ENCODE measurements at regions not wholly inside any gene's neighbourhood (a gene's known extent, or its start where the extent isn't known, plus 50 kb on each side); places are given as distances from the start of the nearest gene placed in this dataset.

DNA sequence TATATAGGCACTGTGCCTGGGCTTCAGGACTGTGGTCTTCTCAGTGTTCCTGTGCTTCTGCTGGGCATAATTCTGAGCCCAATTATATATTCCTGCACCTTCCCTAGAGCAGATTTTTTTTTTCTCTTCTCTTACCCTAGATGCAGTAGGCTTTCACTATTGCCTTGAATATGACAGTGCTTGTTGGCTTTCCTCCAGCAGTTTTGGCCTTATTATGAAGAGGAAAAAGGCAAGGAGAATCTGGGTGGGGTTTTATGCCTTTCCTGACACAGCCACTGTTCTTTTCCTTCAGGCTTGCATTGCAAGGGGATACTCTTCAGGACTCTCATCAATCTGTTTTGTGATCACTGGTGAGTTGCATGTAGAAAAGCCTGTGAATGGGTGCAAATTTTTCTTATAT lies 221.9 kb upstream of the CELF4 start:
- H3K9me3 ChIP-seq (replicated peaks in 1 of 2; ENCODE audit: control insufficient read depth in 2 of 2, insufficient read depth in 1 of 2, low read depth in 1 of 2, low read length in 2 of 2): no peaks in the 10 kb centered on the region
- no peak overlapping the region for H3K23ac ChIP-seq (ENCODE audit: low read depth, low read length, poor library complexity)
- DNase-seq (ENCODE audit: low spot score): no peak
- no peak overlapping the region for H3K18ac ChIP-seq (ENCODE audit: low read length)
- H2BK12ac ChIP-seq (ENCODE audit: low read length): no peak overlapping the region
- H3K4me3 ChIP-seq (ENCODE audit: low read length in 2 of 2): no peak overlapping the region
- no peak overlapping the region for H3K4me2 ChIP-seq (ENCODE audit: insufficient read depth, low read length, poor library complexity, severe bottlenecking)
- no peaks in the 10 kb centered on the region for H3K36me3 ChIP-seq (replicated peaks in 1 of 2; ENCODE audit: control insufficient read depth in 2 of 2, insufficient read depth in 2 of 2, low read length in 2 of 2)
- H2AK5ac ChIP-seq (ENCODE audit: low read depth, low read length): no peak overlapping the region
- H4K91ac ChIP-seq (ENCODE audit: low read depth, low read length, poor library complexity): no peak overlapping the region
- H2BK15ac ChIP-seq (ENCODE audit: low read length): no peak overlapping the region
- no peaks in the 10 kb centered on the region for H3K27me3 ChIP-seq (ENCODE audit: control insufficient read depth in 3 of 3, insufficient read depth in 3 of 3, low read depth in 1 of 3, low read length in 3 of 3)
- peaks cover 0 to 6% of the 10 kb centered on the region in 2 donors for H3K4me1 ChIP-seq (ENCODE audit: control insufficient read depth in 2 of 2, insufficient read depth in 1 of 2, low read depth in 1 of 2, low read length in 2 of 2)
- H2BK5ac ChIP-seq (ENCODE audit: low read length): no peak overlapping the region
- H3K14ac ChIP-seq (ENCODE audit: low read length): no peak overlapping the region
- no peaks in the 10 kb centered on the region for H3K79me1 ChIP-seq (ENCODE audit: low read depth, low read length)
- H3K4ac ChIP-seq (ENCODE audit: low read length): no peak overlapping the region
- no peak overlapping the region for H4K8ac ChIP-seq (ENCODE audit: low read depth, low read length)
- no peak overlapping the region for H2AFZ ChIP-seq (ENCODE audit: low read length)
- H2BK120ac ChIP-seq (ENCODE audit: low read depth, low read length): no peak overlapping the region
- no peak overlapping the region for H3K9ac ChIP-seq (ENCODE audit: low read depth, low read length, poor library complexity)
- no peak overlapping the region for H3K27ac ChIP-seq (replicated peaks; ENCODE audit: low read length)

DNA sequence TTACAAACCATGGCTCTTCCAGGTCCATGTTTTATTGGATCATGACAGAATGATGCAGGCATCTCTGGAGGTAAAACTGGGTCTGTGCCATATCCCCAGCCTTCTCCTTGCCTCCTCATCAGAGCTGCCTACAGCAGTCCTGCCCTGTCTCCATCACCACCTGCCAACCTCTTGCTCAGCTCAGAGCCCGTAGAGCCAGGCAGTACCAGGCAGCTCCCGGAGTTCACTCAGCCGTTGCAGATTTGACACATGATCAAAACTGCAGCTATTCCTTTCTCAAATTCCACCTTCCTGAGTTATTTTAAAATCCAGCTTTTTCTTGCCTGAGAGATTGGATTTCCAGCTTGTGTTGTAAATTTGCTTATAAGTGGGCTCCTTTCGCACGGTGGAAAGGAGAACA lies 218.2 kb upstream of the CELF4 start:
- H4K8ac ChIP-seq (ENCODE audit: low read depth, low read length): no peak overlapping the region
- H3K18ac ChIP-seq (ENCODE audit: low read length): peak overlapping the region; percentile 24
- H3K23ac ChIP-seq (ENCODE audit: low read depth, low read length, poor library complexity): no peak overlapping the region
- DNase-seq (ENCODE audit: low spot score): no peak
- no peak overlapping the region for H2AFZ ChIP-seq (ENCODE audit: low read length)
- H3K27ac ChIP-seq (replicated peaks; ENCODE audit: low read length): no peak overlapping the region
- H3K27me3 ChIP-seq (ENCODE audit: control insufficient read depth in 3 of 3, insufficient read depth in 3 of 3, low read depth in 1 of 3, low read length in 3 of 3): no peaks in the 10 kb centered on the region
- H3K79me1 ChIP-seq (ENCODE audit: low read depth, low read length): no peaks in the 10 kb centered on the region
- H2BK120ac ChIP-seq (ENCODE audit: low read depth, low read length): no peak overlapping the region
- no peak overlapping the region for H3K9ac ChIP-seq (ENCODE audit: low read depth, low read length, poor library complexity)
- no peak overlapping the region for H2BK15ac ChIP-seq (ENCODE audit: low read length)
- no peak overlapping the region for H2BK5ac ChIP-seq (ENCODE audit: low read length)
- H2AK5ac ChIP-seq (ENCODE audit: low read depth, low read length): no peak overlapping the region
- no peaks in the 10 kb centered on the region for H3K9me3 ChIP-seq (replicated peaks in 1 of 2; ENCODE audit: control insufficient read depth in 2 of 2, insufficient read depth in 1 of 2, low read depth in 1 of 2, low read length in 2 of 2)
- H3K4me3 ChIP-seq (ENCODE audit: low read length in 2 of 2): no peak overlapping the region
- H3K36me3 ChIP-seq (replicated peaks in 1 of 2; ENCODE audit: control insufficient read depth in 2 of 2, insufficient read depth in 2 of 2, low read length in 2 of 2): no peaks in the 10 kb centered on the region
- H3K14ac ChIP-seq (ENCODE audit: low read length): no peak overlapping the region
- H3K4me2 ChIP-seq (ENCODE audit: insufficient read depth, low read length, poor library complexity, severe bottlenecking): no peak overlapping the region
- no peak overlapping the region for H2BK12ac ChIP-seq (ENCODE audit: low read length)
- H4K91ac ChIP-seq (ENCODE audit: low read depth, low read length, poor library complexity): no peak overlapping the region
- peaks cover 0 to 6% of the 10 kb centered on the region in 2 donors for H3K4me1 ChIP-seq (ENCODE audit: control insufficient read depth in 2 of 2, insufficient read depth in 1 of 2, low read depth in 1 of 2, low read length in 2 of 2)
- no CpG with 5 or more reads among the region's 5 CpGs for WGBS, 2 donors (ENCODE audit: extremely low coverage in 2 of 2, insufficient read length in 2 of 2, insufficient replicate concordance in 1 of 2)
- no peak overlapping the region for H3K4ac ChIP-seq (ENCODE audit: low read length)

DNA sequence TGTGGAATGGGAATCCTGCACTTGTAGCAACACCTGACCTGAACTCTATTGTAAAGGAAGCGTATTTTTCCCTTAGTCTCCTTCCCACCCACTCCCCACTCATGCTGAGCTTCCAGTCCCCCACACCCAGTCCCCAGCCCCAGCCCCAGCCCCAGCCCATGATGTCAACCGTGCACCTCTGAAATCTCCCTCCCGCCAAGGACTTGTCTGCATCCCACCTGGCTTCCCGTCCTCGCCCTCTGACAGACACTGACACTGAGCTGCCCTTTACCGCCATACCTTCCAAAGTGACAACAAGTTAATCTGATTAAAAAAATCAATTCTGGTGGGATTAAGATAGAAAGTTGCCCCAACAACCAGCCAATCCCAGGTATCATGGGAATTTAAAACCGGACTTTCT lies 213.6 kb upstream of the CELF4 start:
- Histone ChIP-seq H2BK15ac (ENCODE audit: low read length) (no peak overlapping the region), H2BK120ac (ENCODE audit: low read depth, low read length) (no peak overlapping the region), H3K4ac (ENCODE audit: low read length) (no peak overlapping the region), H3K79me1 (ENCODE audit: low read depth, low read length) (no peaks in the 10 kb centered on the region), H3K4me3 (ENCODE audit: low read length in 2 of 2) (no peak overlapping the region), H3K4me2 (ENCODE audit: insufficient read depth, low read length, poor library complexity, severe bottlenecking) (no peak overlapping the region), H3K4me1 (ENCODE audit: control insufficient read depth in 2 of 2, insufficient read depth in 1 of 2, low read depth in 1 of 2, low read length in 2 of 2) (peaks cover 0 to 4% of the 10 kb centered on the region in 2 donors), H3K14ac (ENCODE audit: low read length) (no peak overlapping the region), H3K27ac (replicated peaks; ENCODE audit: low read length) (no peak overlapping the region), H4K8ac (ENCODE audit: low read depth, low read length) (no peak overlapping the region), H2AFZ (ENCODE audit: low read length) (no peak overlapping the region), H2AK5ac (ENCODE audit: low read depth, low read length) (no peak overlapping the region), H3K23ac (ENCODE audit: low read depth, low read length, poor library complexity) (no peak overlapping the region), H2BK12ac (ENCODE audit: low read length) (no peak overlapping the region), H3K27me3 (ENCODE audit: control insufficient read depth in 3 of 3, insufficient read depth in 3 of 3, low read depth in 1 of 3, low read length in 3 of 3) (no peaks in the 10 kb centered on the region), H2BK5ac (ENCODE audit: low read length) (no peak overlapping the region), H3K36me3 (replicated peaks in 1 of 2; ENCODE audit: control insufficient read depth in 2 of 2, insufficient read depth in 2 of 2, low read length in 2 of 2) (no peaks in the 10 kb centered on the region), H3K9me3 (replicated peaks in 1 of 2; ENCODE audit: control insufficient read depth in 2 of 2, insufficient read depth in 1 of 2, low read depth in 1 of 2, low read length in 2 of 2) (no peaks in the 10 kb centered on the region), H3K18ac (ENCODE audit: low read length) (no peak overlapping the region), H4K91ac (ENCODE audit: low read depth, low read length, poor library complexity) (no peak overlapping the region), H3K9ac (ENCODE audit: low read depth, low read length, poor library complexity) (no peak overlapping the region)
- no peak for DNase-seq (ENCODE audit: low spot score)
- WGBS, 2 donors (ENCODE audit: extremely low coverage in 2 of 2, insufficient read length in 2 of 2, insufficient replicate concordance in 1 of 2): no CpG with 5 or more reads among the region's 7 CpGs

DNA sequence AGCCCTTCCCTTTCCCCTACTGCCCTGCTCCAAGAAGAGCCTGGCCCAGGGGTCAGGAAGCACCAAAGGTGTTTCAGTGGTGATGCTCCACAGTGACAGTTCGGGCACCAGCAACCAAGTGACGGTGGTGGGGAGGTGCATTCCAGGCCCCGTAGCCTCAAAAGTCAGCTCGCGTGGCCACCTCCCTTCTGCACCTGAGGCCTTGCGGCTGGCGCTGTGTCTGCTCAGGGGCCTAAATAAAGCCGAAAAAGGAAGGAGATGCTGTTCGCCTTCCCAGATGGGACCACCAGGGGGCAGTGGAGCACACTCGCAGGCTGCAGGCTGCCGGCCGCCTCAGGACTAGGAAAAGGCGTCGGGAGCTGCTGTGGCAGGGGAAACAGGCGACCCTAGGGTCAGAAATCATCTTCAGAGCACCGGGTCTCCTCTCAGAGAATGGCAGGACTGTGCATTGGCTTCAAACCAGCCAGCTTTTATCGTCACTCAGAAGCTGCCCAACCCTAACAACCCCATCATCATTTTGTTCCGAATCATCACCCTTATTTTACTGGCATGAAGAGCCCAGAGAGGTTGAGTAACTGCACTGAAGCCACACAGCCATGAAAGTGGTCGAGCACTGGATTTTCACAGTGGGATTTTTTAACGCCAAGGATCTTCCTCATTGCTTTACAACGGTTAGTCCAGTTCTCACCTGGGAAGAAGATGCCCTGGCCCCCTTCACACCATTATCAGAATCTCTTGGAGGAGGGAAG lies 213.0 kb upstream of the CELF4 start:
- Histone ChIP-seq H3K9me3 (replicated peaks in 1 of 2; ENCODE audit: control insufficient read depth in 2 of 2, insufficient read depth in 1 of 2, low read depth in 1 of 2, low read length in 2 of 2) (no peaks in the 10 kb centered on the region), H4K91ac (ENCODE audit: low read depth, low read length, poor library complexity) (no peak overlapping the region), H3K4ac (ENCODE audit: low read length) (no peak overlapping the region), H2AFZ (ENCODE audit: low read length) (peak overlapping the region; percentile 28), H2AK5ac (ENCODE audit: low read depth, low read length) (no peak overlapping the region), H3K4me2 (ENCODE audit: insufficient read depth, low read length, poor library complexity, severe bottlenecking) (no peak overlapping the region), H3K9ac (ENCODE audit: low read depth, low read length, poor library complexity) (no peak overlapping the region), H3K23ac (ENCODE audit: low read depth, low read length, poor library complexity) (no peak overlapping the region), H4K8ac (ENCODE audit: low read depth, low read length) (no peak overlapping the region), H2BK12ac (ENCODE audit: low read length) (no peak overlapping the region), H3K27ac (replicated peaks; ENCODE audit: low read length) (no peak overlapping the region), H3K36me3 (replicated peaks in 1 of 2; ENCODE audit: control insufficient read depth in 2 of 2, insufficient read depth in 2 of 2, low read length in 2 of 2) (no peaks in the 10 kb centered on the region), H2BK5ac (ENCODE audit: low read length) (no peak overlapping the region), H3K27me3 (ENCODE audit: control insufficient read depth in 3 of 3, insufficient read depth in 3 of 3, low read depth in 1 of 3, low read length in 3 of 3) (no peaks in the 10 kb centered on the region), H2BK15ac (ENCODE audit: low read length) (no peak overlapping the region), H3K18ac (ENCODE audit: low read length) (no peak overlapping the region), H3K79me1 (ENCODE audit: low read depth, low read length) (no peaks in the 10 kb centered on the region), H2BK120ac (ENCODE audit: low read depth, low read length) (no peak overlapping the region), H3K4me3 (ENCODE audit: low read length in 2 of 2) (no peak overlapping the region), H3K4me1 (ENCODE audit: control insufficient read depth in 2 of 2, insufficient read depth in 1 of 2, low read depth in 1 of 2, low read length in 2 of 2) (peaks cover 0 to 2% of the 10 kb centered on the region in 2 donors), H3K14ac (ENCODE audit: low read length) (no peak overlapping the region)
- DNase-seq (ENCODE audit: low spot score): peak; percentile 69
- WGBS, 2 donors (ENCODE audit: extremely low coverage in 2 of 2, insufficient read length in 2 of 2, insufficient replicate concordance in 1 of 2): no CpG with 5 or more reads among the region's 21 CpGs

All from neuronal stem cell (in vitro differentiated cells).